HuH-7.5 (cell line): ENCODE measurements at regions not wholly inside any gene's neighbourhood (a gene's known extent, or its start where the extent isn't known, plus 50 kb on each side); places are given as distances from the start of the nearest gene placed in this dataset.
"Not testable (repeated sequence)": the region's sequence is repeated elsewhere in the genome, so short reads cannot be mapped to it uniquely, and the experiment has no call there.

ENCODE experiments used
- DNase-seq: peaks from one replicate; pipeline ENCODE4 v3.0.0; 2011; ENCODE audit warnings: low spot score

- DNase-seq: no peak
These were observed 356.0 kb downstream of the PPARGC1A start for GRCh38 chr4:23533859-23534258.

GRCh38 chr4:23516716-23517115 is 373.1 kb downstream of the PPARGC1A start:
- DNase-seq: no peak

- DNase-seq: no peak
These were observed 385.8 kb downstream of the PPARGC1A start for GRCh38 chr4:23504083-23504482.

GRCh38 chr4:23500894-23501449 is 388.9 kb downstream of the PPARGC1A start:
- DNase-seq: no peak

- no peak for DNase-seq
These were observed 404.0 kb downstream of the PPARGC1A start for GRCh38 chr4:23485801-23486200.

- no peak for DNase-seq
These were observed 405.2 kb downstream of the PPARGC1A start for GRCh38 chr4:23484689-23485088.

GRCh38 chr4:23483320-23483960 is 406.4 kb downstream of the PPARGC1A start:
- no peak for DNase-seq

- no peak for DNase-seq
These were observed 408.3 kb downstream of the PPARGC1A start for GRCh38 chr4:23481566-23481965.

GRCh38 chr4:23477905-23478304 is 411.9 kb downstream of the PPARGC1A start:
- no peak for DNase-seq

GRCh38 chr4:23476515-23477090 is 413.2 kb downstream of the PPARGC1A start:
- no peak for DNase-seq

GRCh38 chr4:23463071-23463470 is 426.8 kb downstream of the PPARGC1A start:
- no peak for DNase-seq

- no peak for DNase-seq
These were observed 431.8 kb downstream of the PPARGC1A start for GRCh38 chr4:23458054-23458453.

GRCh38 chr4:23456864-23457263 is 433.0 kb downstream of the PPARGC1A start:
- DNase-seq: no peak

- no peak for DNase-seq
These were observed 434.2 kb downstream of the PPARGC1A start for GRCh38 chr4:23455456-23456158.

- DNase-seq: no peak
These were observed 448.2 kb downstream of the PPARGC1A start for GRCh38 chr4:23441530-23442069.

GRCh38 chr4:23438764-23439163 is 451.1 kb downstream of the PPARGC1A start:
- no peak for DNase-seq

- DNase-seq: no peak
These were observed 460.4 kb downstream of the PPARGC1A start for GRCh38 chr4:23429497-23429896.

- DNase-seq: no peak
These were observed 464.3 kb downstream of the PPARGC1A start for GRCh38 chr4:23425570-23425969.

GRCh38 chr4:23423540-23423939 is 466.3 kb downstream of the PPARGC1A start:
- DNase-seq: no peak

- no peak for DNase-seq
These were observed 467.0 kb downstream of the PPARGC1A start for GRCh38 chr4:23422878-23423277.

- DNase-seq: no peak
These were observed 476.2 kb downstream of the PPARGC1A start for GRCh38 chr4:23413631-23414030.

GRCh38 chr4:23412701-23413100 is 477.1 kb downstream of the PPARGC1A start:
- no peak for DNase-seq

- DNase-seq: not testable (repeated sequence)
These were observed 480.9 kb downstream of the PPARGC1A start for GRCh38 chr4:23408913-23409312.
